ENCODE measurements at regions not wholly inside any gene's neighbourhood (a gene's known extent, or its start where the extent isn't known, plus 50 kb on each side); places are given as distances from the start of the nearest gene placed in this dataset.
"Not testable (repeated sequence)": the region's sequence is repeated elsewhere in the genome, so short reads cannot be mapped to it uniquely, and the experiment has no call there.

GRCh38 chr14:104482017-104482416 lies 97.5 kb upstream of the C14orf180 start:
- DNase-seq (ENCODE audit: low spot score in 2 of 2); FAIRE-seq: not testable (repeated sequence)

GRCh38 chr14:104486222-104486923 lies 93.2 kb upstream of the C14orf180 start:
- DNase-seq (ENCODE audit: low spot score in 2 of 2) (no peak), FAIRE-seq (no peak)

GRCh38 chr14:104494483-104494882 lies 85.1 kb upstream of the C14orf180 start:
- no peak for DNase-seq (ENCODE audit: low spot score in 2 of 2)
- FAIRE-seq = no peak

- no peak for DNase-seq (ENCODE audit: low spot score in 2 of 2)
- no peak for FAIRE-seq
Observed at GRCh38 chr14:104496095-104496494, 83.5 kb upstream of the C14orf180 start.

DNA sequence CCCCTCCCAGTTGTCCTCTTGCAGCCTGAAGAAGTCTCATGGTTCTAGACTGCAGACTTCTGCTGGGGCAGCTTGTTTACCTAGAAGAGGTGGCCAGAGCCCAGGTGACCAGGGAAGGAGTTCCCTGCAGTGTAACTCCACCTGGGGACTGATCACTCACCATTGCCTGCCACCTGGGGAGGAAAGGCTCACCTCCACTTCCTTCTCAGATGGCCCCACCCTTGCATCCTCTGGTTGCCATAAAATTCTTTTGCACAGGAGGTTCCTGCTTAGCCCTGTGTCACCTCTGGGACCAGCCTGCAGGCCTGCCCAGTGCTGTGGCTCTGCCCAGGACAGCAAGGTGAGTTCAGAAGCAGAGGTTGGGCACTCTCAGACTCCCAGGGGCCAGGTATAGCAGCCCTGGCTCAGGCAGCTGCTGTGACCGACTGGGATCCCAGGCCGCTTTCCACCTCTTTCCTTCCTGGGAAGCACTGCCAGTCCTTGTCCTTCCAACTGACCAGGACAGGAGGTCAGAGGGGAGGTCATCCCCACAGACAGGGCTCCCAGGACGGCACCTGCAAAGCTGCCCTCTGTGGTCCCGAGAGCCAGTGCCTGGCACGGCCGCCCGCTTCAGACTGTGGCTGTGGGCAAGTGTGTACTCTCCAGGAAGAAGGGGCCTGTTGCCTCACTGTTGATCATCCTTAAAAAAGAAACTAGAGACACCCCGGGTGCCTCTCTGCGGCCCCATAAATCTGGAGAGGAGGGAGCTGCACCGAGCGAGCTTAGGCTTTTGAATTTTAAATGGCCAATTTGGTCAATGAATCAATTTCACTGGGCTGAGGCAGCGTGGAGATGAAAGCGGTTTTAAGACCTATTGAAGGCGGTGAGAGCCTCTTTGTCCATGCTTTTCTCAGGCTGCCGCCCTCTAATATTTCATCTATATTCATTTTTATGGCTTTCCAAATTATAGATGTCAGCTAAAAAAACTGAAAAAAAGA lies 79.5 kb upstream of the C14orf180 start:
- FAIRE-seq = no peak

DNA sequence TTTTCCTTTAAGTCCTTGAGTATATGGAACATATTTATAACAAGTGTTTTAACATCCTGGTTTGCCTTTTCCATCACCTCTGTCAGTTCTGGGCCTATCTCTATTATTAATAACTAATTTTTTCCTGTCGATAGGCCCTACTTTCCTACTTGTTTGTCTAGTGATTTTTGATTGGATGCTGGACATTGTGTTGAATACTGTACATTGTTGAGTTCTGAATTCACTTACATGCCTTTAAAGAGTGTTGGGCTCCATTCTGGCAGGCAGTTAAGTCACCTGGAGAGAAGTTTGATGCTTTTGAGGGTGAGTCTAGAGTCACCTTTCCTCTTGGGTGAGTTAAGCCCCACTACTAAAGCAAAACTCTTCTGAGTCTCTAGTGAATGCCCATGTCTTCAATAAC lies 77.5 kb upstream of the C14orf180 start:
- no peak for DNase-seq (ENCODE audit: low spot score in 2 of 2)
- FAIRE-seq = no peak

More for the DNA sequence above, 79.5 kb upstream of the C14orf180 start:
- DNase-seq (ENCODE audit: low spot score in 2 of 2) = no peak

DNA sequence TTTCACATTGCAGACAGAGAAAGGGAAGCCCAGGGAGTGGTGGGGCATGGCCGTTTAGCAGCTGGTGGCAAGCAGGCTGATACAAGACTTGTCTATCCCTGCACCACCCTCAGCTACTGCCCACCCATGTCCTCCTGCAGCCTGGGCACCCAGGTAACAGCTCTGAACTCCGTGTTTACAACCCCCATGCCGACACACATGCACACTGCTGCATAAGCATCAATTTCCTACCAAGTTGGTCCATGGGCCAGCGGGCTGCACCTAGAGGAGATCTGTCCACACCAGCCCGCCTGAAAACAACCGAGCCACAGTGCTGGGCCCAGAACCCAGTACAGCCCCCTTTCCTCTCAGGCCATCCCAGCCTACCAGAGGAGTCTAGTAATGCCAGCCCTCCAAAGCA lies 75.9 kb upstream of the C14orf180 start:
- FAIRE-seq (no peak), DNase-seq (ENCODE audit: low spot score in 2 of 2) (no peak)

- FAIRE-seq = no peak
Observed at GRCh38 chr14:104504172-104504735, 75.3 kb upstream of the C14orf180 start.

DNA sequence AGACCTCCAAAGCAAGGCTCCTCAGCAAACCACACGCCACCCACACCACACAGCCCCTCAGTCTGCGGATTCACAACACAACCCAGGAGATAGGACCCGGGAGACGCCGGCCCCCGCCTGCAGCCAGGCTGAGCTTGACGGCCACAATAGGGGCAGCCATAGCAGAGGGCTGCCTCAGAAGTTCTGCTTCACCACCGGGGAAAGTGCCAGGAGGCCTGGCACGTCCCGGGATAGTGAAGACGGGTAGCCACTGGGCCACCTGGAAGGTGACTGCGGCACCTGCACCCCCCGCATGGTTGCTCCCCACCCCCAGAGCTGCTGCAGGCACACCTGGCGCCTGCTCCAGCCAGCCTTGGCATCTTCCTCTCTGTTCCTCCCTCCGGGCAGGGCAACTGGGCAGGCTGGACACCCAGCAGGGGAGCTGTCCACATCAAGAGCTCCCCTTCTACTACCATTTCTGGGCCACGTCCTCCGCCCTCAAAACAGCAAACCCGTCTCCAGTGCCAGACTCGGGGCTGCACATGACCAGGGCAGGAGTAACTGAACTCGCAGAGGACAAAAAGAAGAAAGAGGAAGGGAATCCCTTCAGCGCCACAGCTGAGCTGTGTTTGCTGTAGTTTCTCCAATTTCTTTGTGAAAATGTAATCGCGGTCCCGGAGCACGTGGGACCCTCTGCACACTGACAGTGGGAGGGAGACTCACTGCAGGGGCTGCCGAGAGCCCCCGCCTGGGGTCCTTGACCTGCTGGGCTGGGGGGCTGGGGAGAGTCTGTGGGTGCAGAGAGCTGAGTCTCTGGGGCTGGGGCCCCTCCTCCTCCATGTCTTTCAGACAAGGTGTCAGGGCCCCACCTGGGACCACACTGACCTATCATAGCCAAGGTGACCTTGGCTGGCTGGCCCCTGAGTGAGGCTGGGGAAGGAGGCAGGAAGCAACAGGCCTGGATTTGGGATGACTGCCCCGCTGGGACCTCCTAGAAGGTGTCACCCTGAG lies 74.2 kb upstream of the C14orf180 start:
- DNase-seq (ENCODE audit: low spot score in 2 of 2) = no peak
- no peak for FAIRE-seq

More at GRCh38 chr14:104504172-104504735, 75.3 kb upstream of the C14orf180 start:
- DNase-seq (ENCODE audit: low spot score in 2 of 2) = no peak

- DNase-seq (ENCODE audit: low spot score in 2 of 2) (no peak), FAIRE-seq (no peak)
Observed at GRCh38 chr14:104506461-104507253, 72.9 kb upstream of the C14orf180 start.

GRCh38 chr14:104507443-104507842 lies 72.1 kb upstream of the C14orf180 start:
- FAIRE-seq (no peak), DNase-seq (ENCODE audit: low spot score in 2 of 2) (no peak)

DNA sequence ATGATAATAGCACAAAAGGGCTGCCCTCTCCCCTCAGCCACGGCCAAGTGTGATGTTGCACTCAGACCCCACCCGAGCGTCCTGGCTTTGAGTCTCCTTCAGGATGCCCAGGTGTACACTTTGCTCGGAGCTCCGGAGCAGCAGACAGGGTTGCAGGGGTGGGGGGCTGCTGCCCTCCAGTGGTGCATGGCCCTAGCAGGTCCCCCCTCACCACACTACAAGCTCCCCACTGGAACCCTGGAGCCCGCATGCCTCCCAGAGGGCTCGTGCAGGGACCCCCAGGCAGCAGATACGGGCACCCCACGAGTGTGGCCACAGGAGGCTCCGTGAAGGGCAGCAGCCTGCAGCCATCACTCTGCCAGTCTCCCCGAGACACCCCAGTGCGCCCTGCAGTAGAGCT lies 69.9 kb upstream of the C14orf180 start:
- FAIRE-seq (no peak), DNase-seq (ENCODE audit: low spot score in 2 of 2) (no peak)

GRCh38 chr14:104510216-104510615 lies 69.3 kb upstream of the C14orf180 start:
- DNase-seq (ENCODE audit: low spot score in 2 of 2) (no peak), FAIRE-seq (no peak)

GRCh38 chr14:104510794-104511611 lies 68.6 kb upstream of the C14orf180 start:
- FAIRE-seq (no peak), DNase-seq (ENCODE audit: low spot score in 2 of 2) (peak; percentile 55 to 64)

DNA sequence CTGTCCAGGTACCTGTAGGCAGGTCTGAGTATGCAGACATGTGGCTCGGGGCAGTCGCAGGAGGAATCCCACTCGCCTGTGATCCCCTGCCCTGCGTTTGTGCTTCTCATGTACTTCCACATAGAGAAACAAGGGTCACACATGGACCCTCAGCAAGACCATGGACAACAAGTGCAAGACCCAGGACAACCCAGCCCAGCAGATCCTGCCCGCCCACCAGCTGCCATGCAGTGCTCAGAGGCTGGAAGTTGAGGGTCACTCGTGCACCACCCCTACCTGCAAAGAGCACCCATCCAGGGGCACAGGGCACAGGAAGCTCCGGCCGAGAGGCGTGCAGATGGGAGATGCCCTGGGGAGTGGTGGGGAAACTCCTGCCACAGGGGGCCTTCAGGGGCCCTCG lies 67.5 kb upstream of the C14orf180 start:
- DNase-seq (ENCODE audit: low spot score in 2 of 2) = no peak
- no peak for FAIRE-seq

- DNase-seq (ENCODE audit: low spot score in 2 of 2) (no peak), FAIRE-seq (no peak)
Observed at GRCh38 chr14:104512771-104513640, 66.6 kb upstream of the C14orf180 start.

DNA sequence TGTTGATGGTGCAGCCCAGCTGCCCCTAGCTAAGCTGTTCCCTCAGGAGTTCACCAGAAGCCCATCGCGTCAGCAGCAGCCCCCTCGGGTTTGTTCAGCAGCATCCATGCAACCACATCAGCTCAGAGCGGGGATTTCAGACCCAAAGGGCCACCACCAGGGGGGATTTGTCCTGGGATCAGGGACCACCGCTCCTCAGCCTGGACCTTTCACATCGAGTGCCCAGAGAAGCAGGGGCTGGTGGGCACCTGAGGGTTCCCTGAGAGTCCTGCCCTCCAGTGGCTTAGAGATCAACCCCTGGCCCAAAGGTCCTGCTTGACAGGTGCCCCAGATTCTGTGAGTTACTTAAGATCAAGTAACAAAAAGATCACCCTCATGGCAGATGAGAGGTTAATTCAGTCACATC lies 65.9 kb upstream of the C14orf180 start:
- DNase-seq (ENCODE audit: low spot score in 2 of 2) = no peak
- FAIRE-seq = no peak

Measured in frontal cortex (tissue), 3 donors.